H1 (cell line): ENCODE measurements at regions not wholly inside any gene's neighbourhood (a gene's known extent, or its start where the extent isn't known, plus 50 kb on each side); places are given as distances from the start of the nearest gene placed in this dataset.

Experiments used
- CTCF ChIA-PET: fragments of 300-600 bp; sonication (Branson Sonifier 250); formaldehyde crosslinking; loops from one replicate; lab custom pipeline; 2021; ENCODE audit not compliant: partially characterized antibody; lab: Charles Lee
- POLR2A ChIA-PET: fragments of 300-600 bp; sonication (Branson Sonifier 250); formaldehyde crosslinking; loops from one replicate; lab custom pipeline; 2021; ENCODE audit warnings: inconsistent platforms; ENCODE audit not compliant: partially characterized antibody; lab: Charles Lee
- DNase-seq, 2 experiments: peaks; one replicate each; pipeline versions ENCODE4 v3.0.0 to v3.0.0-alpha.2; 2010 to 2022; ENCODE audit warnings: low spot score in 2 of 2, low read depth in 1 of 2, mixed read lengths in 1 of 2
- FAIRE-seq: peaks from 2 replicates; lab custom pipeline; 2011; peaks lifted over from hg19 to GRCh38; lab: Jason Lieb, UNC
- H2AFZ ChIP-seq: 2 replicates; pipeline ENCODE4 v1.8.1; 2012; ENCODE audit warnings: low read length, inconsistent platforms
- H2AK5ac ChIP-seq: 2 replicates; pipeline ENCODE4 v1.6.1; 2013; ENCODE audit warnings: low read depth, low read length
- H2BK120ac ChIP-seq: replicated peaks from 2 replicates; pipeline ENCODE3; 2013; ENCODE audit warnings: low read depth, low read length, inconsistent platforms
- H2BK12ac ChIP-seq: 2 replicates; pipeline ENCODE4 v1.6.1; 2013; ENCODE audit warnings: low read depth, low read length
- H2BK15ac ChIP-seq: 2 replicates; pipeline ENCODE4 v1.6.1; 2013; ENCODE audit warnings: low read length
- H2BK20ac ChIP-seq: 2 replicates; pipeline ENCODE4 v1.6.1; 2013; ENCODE audit warnings: low read length
- H2BK5ac ChIP-seq: 2 replicates; pipeline ENCODE4 v1.6.1; 2013; ENCODE audit warnings: low read depth, low read length
- H3K14ac ChIP-seq: 2 replicates; pipeline ENCODE4 v1.6.1; 2013; ENCODE audit warnings: inconsistent platforms; ENCODE audit not compliant: insufficient read length
- H3K18ac ChIP-seq: 2 replicates; pipeline ENCODE4 v1.6.1; 2013; ENCODE audit warnings: low read length; ENCODE audit errors: extremely low read depth
- H3K23ac ChIP-seq: 2 replicates; pipeline ENCODE4 v1.6.1; 2013; ENCODE audit warnings: inconsistent platforms; ENCODE audit not compliant: insufficient read length
- H3K23me2 ChIP-seq: 2 replicates; pipeline ENCODE4 v1.6.1; 2013; ENCODE audit warnings: low read depth, low read length
- H3K27ac ChIP-seq: 2 replicates; pipeline ENCODE4 v1.6.1; 2011; ENCODE audit warnings: low read depth, low read length, inconsistent platforms
- H3K27me3 ChIP-seq, 4 experiments: replicated peaks in 1 of 4; 1 replicate in 1 of 4; 2 replicates in 3 of 4; pipeline versions ENCODE4 v1.6.1 to v1.8.1; 2011 to 2013; ENCODE audit warnings: low read length in 3 of 4, mild to moderate bottlenecking in 3 of 4, inconsistent platforms in 2 of 4, mixed read lengths in 2 of 4, moderate library complexity in 1 of 4; ENCODE audit not compliant: control insufficient read depth in 3 of 4, insufficient read depth in 3 of 4; ENCODE audit errors: extremely low read depth in 1 of 4
- H3K36me3 ChIP-seq, 4 experiments: 2 replicates each; pipeline versions ENCODE4 v1.6.1 to v1.8.1; 2011 to 2013; ENCODE audit warnings: mild to moderate bottlenecking in 4 of 4, low read length in 3 of 4, moderate library complexity in 2 of 4, control low read depth in 1 of 4, inconsistent platforms in 1 of 4; ENCODE audit not compliant: insufficient read depth in 4 of 4, control insufficient read depth in 2 of 4
- H3K4ac ChIP-seq: replicated peaks from 2 replicates; pipeline ENCODE3; 2013; ENCODE audit warnings: low read length, low read depth, mixed read lengths, inconsistent platforms; ENCODE audit not compliant: insufficient read length
- H3K4me1 ChIP-seq, 4 experiments: replicated peaks in 1 of 4; 1 replicate in 1 of 4; 2 replicates in 3 of 4; pipeline versions ENCODE4 v1.6.1 to v1.8.1; 2011 to 2013; ENCODE audit warnings: low read length in 3 of 4, inconsistent platforms in 2 of 4, mixed read lengths in 1 of 4; ENCODE audit not compliant: insufficient read depth in 4 of 4, control insufficient read depth in 3 of 4
- H3K4me2 ChIP-seq, 2 experiments: 2 replicates each; pipeline versions ENCODE4 v1.6.1 to v1.8.1; 2011 to 2013; ENCODE audit warnings: low read depth in 2 of 2, low read length in 2 of 2, control low read depth in 1 of 2, inconsistent platforms in 1 of 2, mild to moderate bottlenecking in 1 of 2; ENCODE audit not compliant: insufficient read depth in 1 of 2
- H3K4me3 ChIP-seq, 4 experiments: fragments of 200-600, 300-600 bp in 1 of 4; sonication (generic), shearing (Covaris generic), sonication (Bioruptor Twin) in 1 of 4; 2 replicates each; pipeline versions ENCODE4 v1.5.1 to v1.8.1; 2011 to 2016; ENCODE audit warnings: low read length in 4 of 4, low read depth in 3 of 4, control low read depth in 2 of 4, inconsistent platforms in 2 of 4, mild to moderate bottlenecking in 2 of 4, mixed read lengths in 1 of 4, moderate library complexity in 1 of 4; ENCODE audit not compliant: insufficient read depth in 2 of 4; ENCODE audit errors: extremely low read depth in 1 of 4
- H3K56ac ChIP-seq: replicated peaks from 2 replicates; pipeline ENCODE3; 2013; ENCODE audit warnings: low read depth, mild to moderate bottlenecking, mixed read lengths, low read length, inconsistent platforms; ENCODE audit not compliant: insufficient read length
- H3K79me1 ChIP-seq: 2 replicates; pipeline ENCODE4 v1.6.1; 2013; ENCODE audit warnings: low read depth, low read length, control low read depth
- H3K79me2 ChIP-seq, 2 experiments: 2 replicates each; pipeline versions ENCODE4 v1.6.1 to v1.8.1; 2012 to 2013; ENCODE audit warnings: low read length in 2 of 2, mild to moderate bottlenecking in 2 of 2, inconsistent platforms in 1 of 2; ENCODE audit not compliant: insufficient read depth in 2 of 2, control insufficient read depth in 1 of 2
- H3K9ac ChIP-seq, 4 experiments: replicated peaks in 1 of 4; 1 replicate in 1 of 4; 2 replicates in 3 of 4; pipeline versions ENCODE4 v1.6.1 to v1.8.1; 2011 to 2013; ENCODE audit warnings: low read depth in 3 of 4, low read length in 3 of 4, control low read depth in 2 of 4, mild to moderate bottlenecking in 2 of 4, moderate library complexity in 2 of 4, inconsistent platforms in 1 of 4; ENCODE audit errors: extremely low read depth in 1 of 4
- H3K9me3 ChIP-seq, 2 experiments: 2 replicates each; pipeline versions ENCODE4 v1.6.1 to v1.8.1; 2012 to 2013; ENCODE audit warnings: mild to moderate bottlenecking in 2 of 2, moderate library complexity in 2 of 2, control low read depth in 1 of 2, inconsistent platforms in 1 of 2, low read depth in 1 of 2, low read length in 1 of 2, mixed read lengths in 1 of 2; ENCODE audit not compliant: insufficient read depth in 2 of 2
- H4K20me1 ChIP-seq, 2 experiments: replicated peaks in 1 of 2; 2 replicates each; pipeline versions ENCODE3 to v1.8.1; 2011 to 2013; ENCODE audit warnings: inconsistent platforms in 2 of 2, low read length in 2 of 2, mild to moderate bottlenecking in 1 of 2; ENCODE audit not compliant: insufficient read depth in 2 of 2, control insufficient read depth in 1 of 2
- H4K5ac ChIP-seq: 2 replicates; pipeline ENCODE4 v1.6.1; 2013; ENCODE audit warnings: low read length, low read depth, mixed read lengths, inconsistent platforms; ENCODE audit not compliant: insufficient read length
- H4K8ac ChIP-seq: 2 replicates; pipeline ENCODE4 v1.8.0; 2013; ENCODE audit warnings: mild to moderate bottlenecking, moderate library complexity, low read length, inconsistent platforms; ENCODE audit not compliant: insufficient read depth; ENCODE audit errors: extremely low read depth
- H4K91ac ChIP-seq: replicated peaks from 2 replicates; pipeline ENCODE3; 2013; ENCODE audit warnings: low read length, mixed read lengths, inconsistent platforms; ENCODE audit not compliant: insufficient read length
- ATF3 ChIP-seq: IDR thresholded peaks from 2 replicates; pipeline ENCODE4 v1.6.1; 2011; ENCODE audit warnings: low read depth, mild to moderate bottlenecking, low read length; ENCODE audit not compliant: insufficient read depth
- CBX8 ChIP-seq: fragments of 300-800, 300-1000 bp; sonication (generic); IDR thresholded peaks from 2 replicates; pipeline ENCODE4 v1.7.1; 2016; ENCODE audit warnings: low read depth, low read length, borderline replicate concordance
- CEBPB ChIP-seq: IDR thresholded peaks from 2 replicates; pipeline ENCODE4 v1.6.1; 2012; ENCODE audit warnings: low read depth, low read length
- CHD1 ChIP-seq: IDR thresholded peaks from 2 replicates; pipeline ENCODE4 v1.6.1; 2012; ENCODE audit warnings: low read depth, low read length, improper control_type of control experiment
- CHD2 ChIP-seq: IDR thresholded peaks from 2 replicates; pipeline ENCODE4 v1.6.1; 2012; ENCODE audit warnings: low read length, improper control_type of control experiment
- EP300 ChIP-seq, 2 experiments: IDR thresholded peaks; 1 replicate in 1 of 2; 2 replicates in 1 of 2; pipeline ENCODE4 v1.6.1; 2011 to 2012; ENCODE audit warnings: low read depth in 2 of 2, low read length in 2 of 2, mild to moderate bottlenecking in 2 of 2, borderline replicate concordance in 1 of 2, inconsistent platforms in 1 of 2, moderate library complexity in 1 of 2
- GTF2F1 ChIP-seq: IDR thresholded peaks from 2 replicates; pipeline ENCODE4 v1.6.1; 2012; ENCODE audit warnings: low read depth, low read length, improper control_type of control experiment, borderline replicate concordance
- KDM4A ChIP-seq: IDR thresholded peaks from one replicate; pipeline ENCODE4 v1.7.1; 2012; ENCODE audit warnings: low read depth, mild to moderate bottlenecking, moderate library complexity, low read length, inconsistent platforms; ENCODE audit not compliant: severe bottlenecking
- POLR2A ChIP-seq, 2 experiments: IDR thresholded peaks; 1 replicate in 1 of 2; 2 replicates in 1 of 2; pipeline ENCODE4 v1.6.1; 2011; ENCODE audit warnings: low read depth in 2 of 2, low read length in 2 of 2, mild to moderate bottlenecking in 2 of 2; ENCODE audit errors: control extremely low read depth in 1 of 2
- RAD21 ChIP-seq, 2 experiments: IDR thresholded peaks in 1 of 2; conservative IDR thresholded peaks in 1 of 2; 2 replicates each; pipeline ENCODE4 v1.6.1; 2011; ENCODE audit warnings: low read depth in 2 of 2, low read length in 2 of 2, improper control_type of control experiment in 1 of 2, inconsistent platforms in 1 of 2, mild to moderate bottlenecking in 1 of 2, moderate library complexity in 1 of 2
- RNF2 ChIP-seq: fragments of 200-900, 300-1000 bp; sonication (generic); IDR thresholded peaks from 2 replicates; pipeline ENCODE4 v1.7.1; 2016; ENCODE audit warnings: borderline replicate concordance, low read depth, mild to moderate bottlenecking, antibody characterized with exemption, low read length; ENCODE audit not compliant: poor library complexity, severe bottlenecking; ENCODE audit errors: missing control alignments
- RXRA ChIP-seq: IDR thresholded peaks from 2 replicates; pipeline ENCODE4 v1.6.1; 2011; ENCODE audit warnings: low read depth, mild to moderate bottlenecking, low read length, moderate library complexity; ENCODE audit not compliant: insufficient read depth
- SIN3A ChIP-seq, 2 experiments: IDR thresholded peaks in 1 of 2; conservative IDR thresholded peaks in 1 of 2; 2 replicates each; pipeline ENCODE4 v1.6.1; 2011 to 2012; ENCODE audit warnings: low read length in 2 of 2, improper control_type of control experiment in 1 of 2, low read depth in 1 of 2, mild to moderate bottlenecking in 1 of 2
- TEAD4 ChIP-seq: IDR thresholded peaks from 2 replicates; pipeline ENCODE4 v1.6.1; 2012; ENCODE audit warnings: low read depth, low read length, inconsistent platforms, mixed read lengths

GRCh38 chr22:22997262-22997898 lies 72.9 kb upstream of the GNAZ start:
- no peak overlapping the region for H3K9ac ChIP-seq
- H3K4me1 ChIP-seq = no peaks in the 10 kb centered on the region
- H3K27me3 ChIP-seq = peaks cover 0 to 4% (median 2%) of the 10 kb centered on the region in 4 experiments; a peak in 3 of 7 replicates
- ChIA-PET CTCF (no interaction called here), POLR2A (no interaction called here)
- H2BK20ac ChIP-seq = no peak overlapping the region
- no peaks in the 10 kb centered on the region for H3K79me1 ChIP-seq
- H4K5ac ChIP-seq = no peak overlapping the region
- DNase-seq (no peak), FAIRE-seq (no peak)
- no peaks in the 10 kb centered on the region for H4K20me1 ChIP-seq
- H3K23me2 ChIP-seq = no peaks in the 10 kb centered on the region
- no peak overlapping the region for H3K4me3 ChIP-seq
- H3K4me2 ChIP-seq = no peak overlapping the region
- H3K56ac ChIP-seq = no peak overlapping the region
- no peak overlapping the region for H2AK5ac ChIP-seq
- no peak overlapping the region for H2BK15ac ChIP-seq
- no peak overlapping the region for H3K27ac ChIP-seq
- H2BK5ac ChIP-seq = no peak overlapping the region
- no peak overlapping the region for H3K18ac ChIP-seq
- no peak overlapping the region for H3K23ac ChIP-seq
- H3K79me2 ChIP-seq = no peaks in the 10 kb centered on the region
- no peak overlapping the region for H2BK12ac ChIP-seq
- peaks cover 16 to 19% of the 10 kb centered on the region in 2 experiments for H3K9me3 ChIP-seq
- H2BK120ac ChIP-seq = no peak overlapping the region
- no peak overlapping the region for H3K4ac ChIP-seq
- H4K8ac ChIP-seq = no peak overlapping the region
- H3K36me3 ChIP-seq = no peaks in the 10 kb centered on the region
- H4K91ac ChIP-seq = no peak overlapping the region
- no peak overlapping the region for H2AFZ ChIP-seq
- no peak overlapping the region for H3K14ac ChIP-seq
- TF ChIP-seq ATF3 (no peak), CHD2 (no peak), POLR2A (IDR thresholded peaks at IDR 0.05; ENCODE audit: control extremely low read depth in 1 of 2, low read depth in 2 of 2, low read length in 2 of 2) (no peak), RXRA (no peak), CEBPB (no peak), KDM4A (no peak), CHD1 (no peak), EP300 (IDR thresholded peaks at IDR 0.05; ENCODE audit: borderline replicate concordance in 1 of 2, low read depth in 2 of 2, low read length in 2 of 2) (no peak), SIN3A (conservative IDR thresholded peaks at IDR 0.05 in 1 of 2, IDR thresholded peaks at IDR 0.05 in 1 of 2; ENCODE audit: low read depth in 1 of 2, low read length in 2 of 2) (no peak), RAD21 (IDR thresholded peaks at IDR 0.05 in 1 of 2, conservative IDR thresholded peaks at IDR 0.05 in 1 of 2; ENCODE audit: low read depth in 2 of 2, low read length in 2 of 2) (no peak), GTF2F1 (no peak), TEAD4 (no peak), RNF2 (no peak), CBX8 (no peak)
